HG02973 (cell line): ENCODE measurements at regions not wholly inside any gene's neighbourhood (a gene's known extent, or its start where the extent isn't known, plus 50 kb on each side); places are given as distances from the start of the nearest gene placed in this dataset.
A peak's percentile ranks its signal among the peaks of the same experiment; 100 is the strongest.
"Not testable (repeated sequence)": the region's sequence is repeated elsewhere in the genome, so short reads cannot be mapped to it uniquely, and the experiment has no call there.

ENCODE experiments used
- ATAC-seq: cut with Tn5 transposase; IDR thresholded peaks from one replicate; pipeline ENCODE4 v1.9.1; 2021; ENCODE audit warnings: moderate library complexity; ENCODE audit not compliant: unreplicated experiment

GRCh38 chrY:19541475-19542306, 202.8 kb downstream of the KDM5D start:
- ATAC-seq, result no peak

GRCh38 chrY:19535697-19536096, 208.8 kb downstream of the KDM5D start:
- ATAC-seq, result not testable (repeated sequence)

GRCh38 chrY:19521976-19522375, 222.6 kb downstream of the KDM5D start:
- ATAC-seq, result no peak

- ATAC-seq, result no peak
These were observed 241.5 kb downstream of the KDM5D start for GRCh38 chrY:19503092-19503449.

GRCh38 chrY:19502169-19503091, 242.1 kb downstream of the KDM5D start:
- no peak for ATAC-seq

- peak; percentile 66 for ATAC-seq
These were observed 246.0 kb downstream of the KDM5D start for GRCh38 chrY:19498556-19498955.

- no peak for ATAC-seq
These were observed 257.0 kb downstream of the KDM5D start for GRCh38 chrY:19487494-19487893.

- ATAC-seq, result no peak
These were observed 259.5 kb downstream of the KDM5D start for GRCh38 chrY:19484997-19485396.

GRCh38 chrY:19479141-19479540, 265.4 kb downstream of the KDM5D start:
- no peak for ATAC-seq

- ATAC-seq, result no peak
These were observed 266.6 kb downstream of the KDM5D start for GRCh38 chrY:19477959-19478358.

GRCh38 chrY:19465809-19466208, 278.7 kb downstream of the KDM5D start:
- ATAC-seq, result no peak

- no peak for ATAC-seq
These were observed 287.6 kb downstream of the KDM5D start for GRCh38 chrY:19456855-19457448.

- no peak for ATAC-seq
These were observed 311.5 kb downstream of the KDM5D start for GRCh38 chrY:19433059-19433458.

- no peak for ATAC-seq
These were observed 316.6 kb downstream of the KDM5D start for GRCh38 chrY:19427736-19428518.

GRCh38 chrY:19427191-19427590, 317.3 kb downstream of the KDM5D start:
- ATAC-seq, result not testable (repeated sequence)

- ATAC-seq, result no peak
These were observed 333.4 kb downstream of the KDM5D start for GRCh38 chrY:19410980-19411766.

- no peak for ATAC-seq
These were observed 338.3 kb downstream of the KDM5D start for GRCh38 chrY:19406246-19406645.

DNA sequence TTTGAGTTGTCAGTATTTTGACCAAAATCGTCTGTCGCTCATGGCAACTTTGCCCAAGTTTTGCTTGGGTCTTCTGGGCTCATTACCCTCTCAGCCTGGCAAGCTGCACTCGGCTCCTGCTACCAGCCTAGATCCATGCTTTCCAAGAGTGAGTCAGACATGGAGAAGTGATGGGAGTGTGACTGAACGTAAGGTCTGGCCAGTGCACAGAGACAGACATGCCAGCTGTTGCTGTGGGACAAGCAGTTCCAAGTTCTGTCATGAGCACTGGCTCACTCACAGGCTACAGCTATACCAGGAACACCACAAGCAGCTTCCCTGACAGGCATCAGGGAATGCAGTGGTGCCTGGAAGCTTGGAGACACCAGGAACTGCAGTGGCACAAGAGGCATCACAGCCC, 338.9 kb downstream of the KDM5D start:
- ATAC-seq, result no peak

GRCh38 chrY:19392876-19393275, 351.6 kb downstream of the KDM5D start:
- no peak for ATAC-seq

DNA sequence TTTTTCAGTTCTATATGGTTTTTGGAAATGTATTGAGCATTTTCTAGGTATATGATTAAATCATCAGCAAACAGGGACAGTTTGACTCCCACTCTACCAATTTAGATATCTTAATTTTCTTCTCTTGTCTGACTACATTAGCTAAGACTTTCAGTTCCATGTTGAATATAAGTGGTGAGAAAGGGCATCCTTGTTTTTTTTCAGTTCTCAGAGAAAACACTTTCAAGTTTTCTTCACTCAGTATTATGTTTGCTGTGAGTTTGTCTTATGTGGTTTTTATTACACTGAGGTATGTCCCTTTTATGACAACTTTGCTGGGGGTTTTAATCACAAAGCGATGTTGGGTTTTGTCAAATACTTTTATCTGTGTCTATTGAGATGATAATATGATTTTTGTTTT, 352.6 kb downstream of the KDM5D start:
- no peak for ATAC-seq
